CD8-positive, alpha-beta memory T cell (primary cell): ENCODE measurements at regions not wholly inside any gene's neighbourhood (a gene's known extent, or its start where the extent isn't known, plus 50 kb on each side); places are given as distances from the start of the nearest gene placed in this dataset.

Experiments used
- CTCF ChIA-PET: fragments of 350-600 bp; sonication (Branson Sonifier 250); formaldehyde crosslinking; loops from one replicate; lab custom pipeline; 2021; ENCODE audit warnings: antibody characterized with exemption; lab: Charles Lee
- POLR2A ChIA-PET: fragments of 350-600 bp; sonication (Branson Sonifier 250); formaldehyde crosslinking; loops from one replicate; lab custom pipeline; 2021; ENCODE audit warnings: antibody characterized with exemption; lab: Charles Lee
- DNase-seq, 5 donors: peaks; one replicate each; pipeline versions ENCODE4 v3.0.0 to v3.0.0-alpha.2; 2020 to 2022; ENCODE audit warnings: mixed read lengths in 1 of 5
- H3K27ac ChIP-seq: one replicate; pipeline ENCODE4 v1.7.0; 2013; ENCODE audit warnings: low read depth, mild to moderate bottlenecking, low read length, moderate library complexity
- H3K27me3 ChIP-seq: 2 replicates; pipeline ENCODE4 v1.7.0; 2013; ENCODE audit warnings: low read length, mild to moderate bottlenecking; ENCODE audit not compliant: insufficient read depth, poor library complexity, severe bottlenecking
- H3K36me3 ChIP-seq: 2 replicates; pipeline ENCODE4 v1.7.0; 2013; ENCODE audit warnings: mild to moderate bottlenecking, low read length, moderate library complexity; ENCODE audit not compliant: insufficient read depth
- H3K4me1 ChIP-seq: 2 replicates; pipeline ENCODE4 v1.7.0; 2013; ENCODE audit warnings: mild to moderate bottlenecking, low read length, moderate library complexity; ENCODE audit not compliant: insufficient read depth
- H3K4me3 ChIP-seq: 2 replicates; pipeline ENCODE4 v1.7.0; 2013; ENCODE audit warnings: mild to moderate bottlenecking, low read length
- H3K9me3 ChIP-seq: 2 replicates; pipeline ENCODE4 v1.7.0; 2013; ENCODE audit warnings: mild to moderate bottlenecking, low read length
- H3K27ac Mint-ChIP-seq, 8 donors: one replicate each; pipeline ENCODE4 v1.8.0; 2020 to 2021; ENCODE audit warnings: mixed read lengths in 8 of 8, mild to moderate bottlenecking in 6 of 8, inconsistent platforms in 3 of 8, moderate library complexity in 3 of 8
- H3K27me3 Mint-ChIP-seq, 2 donors: one replicate each; pipeline ENCODE4 v1.8.0; 2020 to 2021; ENCODE audit warnings: mixed read lengths in 2 of 2, mild to moderate bottlenecking in 1 of 2, moderate library complexity in 1 of 2
- H3K36me3 Mint-ChIP-seq, 3 donors: one replicate each; pipeline ENCODE4 v1.8.0; 2020 to 2021; ENCODE audit warnings: mixed read lengths in 3 of 3, inconsistent platforms in 1 of 3, mild to moderate bottlenecking in 1 of 3
- H3K4me1 Mint-ChIP-seq, 3 donors: one replicate each; pipeline ENCODE4 v1.8.0; 2020 to 2021; ENCODE audit warnings: mixed read lengths in 3 of 3, inconsistent platforms in 1 of 3, mild to moderate bottlenecking in 1 of 3
- H3K4me3 Mint-ChIP-seq, 7 donors: one replicate each; pipeline ENCODE4 v1.8.0; 2020 to 2021; ENCODE audit warnings: mixed read lengths in 7 of 7, mild to moderate bottlenecking in 6 of 7, moderate library complexity in 4 of 7, inconsistent platforms in 2 of 7
- H3K9me3 Mint-ChIP-seq, 5 donors: one replicate each; pipeline ENCODE4 v1.8.0; 2020 to 2022; ENCODE audit warnings: mixed read lengths in 5 of 5, mild to moderate bottlenecking in 3 of 5, moderate library complexity in 2 of 5, inconsistent platforms in 1 of 5

DNA sequence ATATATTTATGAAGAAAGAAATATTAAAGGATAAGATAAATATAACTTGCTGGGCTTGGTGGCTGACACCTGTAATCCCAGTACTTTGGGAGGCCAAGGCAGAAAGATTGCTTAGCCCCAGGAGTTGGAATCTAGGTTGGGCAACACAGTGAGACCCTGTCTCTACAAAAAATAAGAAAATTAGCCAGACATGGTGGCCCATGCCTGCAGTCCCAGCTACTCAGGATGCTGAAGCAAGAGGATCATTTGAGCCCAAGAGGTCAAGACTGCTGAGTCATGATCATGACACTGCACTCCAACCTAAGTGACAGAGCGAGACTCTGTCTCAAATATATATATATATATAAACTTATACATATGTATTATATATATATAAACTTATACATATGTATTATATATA, 164.0 kb downstream of the MRPL14 start:
- CTCF ChIA-PET, result no interaction called here
- POLR2A ChIA-PET, result no interaction called here
- no peaks in the 10 kb centered on the region for H3K9me3 Mint-ChIP-seq
- H3K4me3 Mint-ChIP-seq, result no peak overlapping the region
- Histone ChIP-seq H3K4me3 (no peak overlapping the region), H3K36me3 (no peaks in the 10 kb centered on the region), H3K9me3 (no peaks in the 10 kb centered on the region), H3K27ac (no peak overlapping the region), H3K27me3 (no peaks in the 10 kb centered on the region), H3K4me1 (no peaks in the 10 kb centered on the region)
- H3K27me3 Mint-ChIP-seq, result peaks cover 23 to 26% of the 10 kb centered on the region in 2 donors
- no peak overlapping the region for H3K27ac Mint-ChIP-seq
- H3K4me1 Mint-ChIP-seq, result no peaks in the 10 kb centered on the region
- H3K36me3 Mint-ChIP-seq, result no peaks in the 10 kb centered on the region
- DNase-seq, result no peak

- peaks cover 21 to 32% of the 10 kb centered on the region in 2 donors for H3K27me3 Mint-ChIP-seq
- no peak for DNase-seq
- no peaks in the 10 kb centered on the region for H3K4me1 ChIP-seq
Observed at GRCh38 chr6:43962458-43962857, 164.8 kb downstream of the MRPL14 start.

GRCh38 chr6:43957273-43957672, 170.0 kb downstream of the MRPL14 start:
- DNase-seq, result no peak
- no peaks in the 10 kb centered on the region for H3K27me3 ChIP-seq
- no peaks in the 10 kb centered on the region for H3K36me3 ChIP-seq
- no peak overlapping the region for H3K4me3 Mint-ChIP-seq
- no peak overlapping the region for H3K4me3 ChIP-seq
- H3K36me3 Mint-ChIP-seq, result peaks cover 0 to 4% (median 4%) of the 10 kb centered on the region in 3 donors
- peaks cover 0 to 3% (median 0%) of the 10 kb centered on the region in 5 donors for H3K9me3 Mint-ChIP-seq
- ChIA-PET CTCF (no interaction called here), POLR2A (no interaction called here)
- no peak overlapping the region for H3K27ac ChIP-seq
- H3K4me1 ChIP-seq, result no peaks in the 10 kb centered on the region
- peaks cover 29 to 56% of the 10 kb centered on the region in 2 donors for H3K27me3 Mint-ChIP-seq
- no peaks in the 10 kb centered on the region for H3K4me1 Mint-ChIP-seq
- H3K27ac Mint-ChIP-seq, result no peak overlapping the region
- no peaks in the 10 kb centered on the region for H3K9me3 ChIP-seq

More at GRCh38 chr6:43962458-43962857, 164.8 kb downstream of the MRPL14 start:
- Histone ChIP-seq H3K9me3 (no peaks in the 10 kb centered on the region), H3K36me3 (no peaks in the 10 kb centered on the region), H3K27me3 (no peaks in the 10 kb centered on the region), H3K4me3 (no peak overlapping the region), H3K27ac (no peak overlapping the region)
- ChIA-PET POLR2A (no interaction called here), CTCF (no interaction called here)
- Mint-ChIP-seq H3K4me3 (no peak overlapping the region), H3K4me1 (no peaks in the 10 kb centered on the region), H3K36me3 (no peaks in the 10 kb centered on the region), H3K27ac (no peak overlapping the region), H3K9me3 (no peaks in the 10 kb centered on the region)

DNA sequence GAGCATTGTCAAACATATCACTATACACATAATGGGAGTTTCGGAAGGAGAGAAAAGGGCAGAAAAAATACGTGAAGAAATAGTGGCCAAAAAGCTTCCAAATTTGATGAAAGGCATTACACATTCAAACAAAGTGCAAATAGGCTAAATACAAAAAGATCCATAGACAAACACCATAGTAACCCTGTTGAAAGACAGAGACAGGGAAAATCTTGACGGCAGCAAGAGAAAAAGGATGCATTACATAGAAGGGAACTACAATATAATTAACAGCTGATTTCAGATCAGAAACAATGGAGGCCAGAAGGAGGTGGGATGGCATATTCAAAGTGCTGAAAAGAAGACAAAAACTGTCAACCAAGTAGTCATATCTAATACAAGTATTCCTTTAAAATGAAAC, 170.8 kb downstream of the MRPL14 start:
- Histone ChIP-seq H3K27ac (no peak overlapping the region), H3K4me3 (no peak overlapping the region), H3K4me1 (no peaks in the 10 kb centered on the region), H3K36me3 (no peaks in the 10 kb centered on the region), H3K9me3 (no peaks in the 10 kb centered on the region), H3K27me3 (no peaks in the 10 kb centered on the region)
- Mint-ChIP-seq H3K27ac (no peak overlapping the region), H3K9me3 (peaks cover 0 to 3% (median 0%) of the 10 kb centered on the region in 5 donors), H3K27me3 (peaks cover 26 to 56% of the 10 kb centered on the region in 2 donors), H3K4me3 (no peak overlapping the region), H3K4me1 (no peaks in the 10 kb centered on the region), H3K36me3 (peaks cover 0 to 4% (median 4%) of the 10 kb centered on the region in 3 donors)
- ChIA-PET CTCF (no interaction called here), POLR2A (no interaction called here)
- DNase-seq, result no peak

- CTCF ChIA-PET, result interaction anchor here (1.0 kb wide), 1 partner anchor 88 kb away, joined by 3 read pairs; no protein-coding TSS in a partner anchor
- Mint-ChIP-seq H3K36me3 (peaks cover 0 to 4% (median 4%) of the 10 kb centered on the region in 3 donors), H3K27ac (peak overlapping the region in 1 of 8 donors; percentile 57), H3K9me3 (peaks cover 0 to 3% (median 0%) of the 10 kb centered on the region in 5 donors), H3K27me3 (peaks cover 26 to 53% of the 10 kb centered on the region in 2 donors), H3K4me3 (no peak overlapping the region), H3K4me1 (no peaks in the 10 kb centered on the region)
- no peak overlapping the region for H3K4me3 ChIP-seq
- H3K9me3 ChIP-seq, result no peaks in the 10 kb centered on the region
- POLR2A ChIA-PET, result interaction anchor here (1.0 kb wide), 1 partner anchor 14 kb away, joined by 3 read pairs; no protein-coding TSS in a partner anchor
- DNase-seq, result no peak
- H3K4me1 ChIP-seq, result no peaks in the 10 kb centered on the region
- H3K27me3 ChIP-seq, result no peaks in the 10 kb centered on the region
- H3K36me3 ChIP-seq, result no peaks in the 10 kb centered on the region
- no peak overlapping the region for H3K27ac ChIP-seq
Observed at GRCh38 chr6:43954311-43955131, 172.7 kb downstream of the MRPL14 start.

DNA sequence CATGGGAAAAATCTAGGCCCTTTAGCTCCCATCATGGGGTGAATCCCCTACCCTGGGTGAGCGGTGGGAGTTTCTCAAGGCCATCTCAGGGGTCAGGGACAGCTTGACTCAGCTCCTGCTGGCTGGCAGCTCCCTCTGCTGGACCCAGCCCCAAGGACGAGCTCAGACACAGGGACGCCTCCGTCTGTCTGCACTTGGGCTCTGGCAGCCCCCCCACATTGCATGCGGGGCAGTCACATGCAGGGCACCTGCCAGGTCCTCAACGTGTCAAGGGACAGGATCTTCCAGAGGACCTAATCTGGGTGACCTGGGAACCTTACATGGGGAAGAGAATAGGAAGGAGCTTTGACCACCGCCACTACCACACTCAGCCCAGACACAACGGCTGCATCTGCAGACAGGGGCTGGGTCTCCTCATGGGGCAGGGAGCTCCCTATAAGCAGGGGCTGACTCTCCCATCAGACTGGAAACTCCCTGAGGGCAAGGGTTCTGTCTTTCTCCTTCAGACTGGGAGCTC, 173.4 kb downstream of the MRPL14 start:
- ChIA-PET CTCF (interaction anchor here (1.0 kb wide), 1 partner anchor 87 kb away, joined by 3 read pairs; no protein-coding TSS in a partner anchor), POLR2A (interaction anchor here (1.0 kb wide), 1 partner anchor 14 kb away, joined by 3 read pairs; no protein-coding TSS in a partner anchor)
- H3K36me3 Mint-ChIP-seq, result peaks cover 0 to 4% (median 4%) of the 10 kb centered on the region in 3 donors
- H3K4me3 Mint-ChIP-seq, result no peak overlapping the region
- no peak overlapping the region for H3K4me3 ChIP-seq
- no peaks in the 10 kb centered on the region for H3K36me3 ChIP-seq
- H3K9me3 Mint-ChIP-seq, result peaks cover 0 to 3% (median 0%) of the 10 kb centered on the region in 5 donors
- H3K4me1 Mint-ChIP-seq, result no peaks in the 10 kb centered on the region
- no peaks in the 10 kb centered on the region for H3K9me3 ChIP-seq
- DNase-seq, result no peak
- no peaks in the 10 kb centered on the region for H3K4me1 ChIP-seq
- peaks cover 20 to 46% of the 10 kb centered on the region in 2 donors for H3K27me3 Mint-ChIP-seq
- H3K27me3 ChIP-seq, result no peaks in the 10 kb centered on the region
- H3K27ac ChIP-seq, result no peak overlapping the region
- H3K27ac Mint-ChIP-seq, result peak overlapping the region in 1 of 8 donors; percentile 43

DNA sequence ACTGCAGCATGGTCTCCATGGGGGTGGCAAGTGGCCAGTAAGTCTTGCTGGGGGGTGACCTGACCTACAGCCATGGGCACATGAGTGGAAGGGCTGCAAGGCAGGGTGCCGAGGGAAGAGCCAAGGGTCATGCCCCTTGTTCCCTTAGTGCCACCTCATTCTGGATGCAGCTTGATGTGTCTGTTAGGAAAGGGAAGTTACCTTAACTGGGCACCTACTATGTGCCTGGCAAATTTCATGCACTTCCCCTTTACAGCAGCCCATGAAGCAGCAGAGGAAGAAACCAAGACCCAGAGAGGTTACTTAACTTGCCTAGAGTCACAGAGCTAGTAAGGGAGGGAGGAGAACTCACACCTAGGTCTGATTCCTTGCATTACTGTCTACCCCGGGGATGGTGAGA, 174.0 kb downstream of the MRPL14 start:
- H3K4me3 Mint-ChIP-seq, result no peak overlapping the region
- POLR2A ChIA-PET, result no interaction called here
- CTCF ChIA-PET, result interaction anchor here (1.0 kb wide), 1 partner anchor 87 kb away, joined by 3 read pairs; no protein-coding TSS in a partner anchor
- H3K36me3 Mint-ChIP-seq, result peaks cover 0 to 4% (median 4%) of the 10 kb centered on the region in 3 donors
- H3K9me3 Mint-ChIP-seq, result peaks cover 0 to 3% (median 0%) of the 10 kb centered on the region in 5 donors
- H3K9me3 ChIP-seq, result no peaks in the 10 kb centered on the region
- H3K4me1 ChIP-seq, result no peaks in the 10 kb centered on the region
- peaks cover 18 to 43% of the 10 kb centered on the region in 2 donors for H3K27me3 Mint-ChIP-seq
- DNase-seq, result no peak
- no peaks in the 10 kb centered on the region for H3K36me3 ChIP-seq
- H3K4me1 Mint-ChIP-seq, result no peaks in the 10 kb centered on the region
- no peak overlapping the region for H3K27ac ChIP-seq
- no peaks in the 10 kb centered on the region for H3K27me3 ChIP-seq
- H3K4me3 ChIP-seq, result no peak overlapping the region
- H3K27ac Mint-ChIP-seq, result no peak overlapping the region

- Mint-ChIP-seq H3K4me1 (no peaks in the 10 kb centered on the region), H3K27ac (no peak overlapping the region), H3K4me3 (no peak overlapping the region), H3K27me3 (peaks cover 17 to 39% of the 10 kb centered on the region in 2 donors), H3K9me3 (peaks cover 0 to 3% (median 0%) of the 10 kb centered on the region in 5 donors), H3K36me3 (peaks cover 0 to 4% (median 4%) of the 10 kb centered on the region in 3 donors)
- H3K4me1 ChIP-seq, result no peaks in the 10 kb centered on the region
- no peaks in the 10 kb centered on the region for H3K36me3 ChIP-seq
- ChIA-PET POLR2A (no interaction called here), CTCF (no interaction called here)
- no peaks in the 10 kb centered on the region for H3K9me3 ChIP-seq
- peak overlapping the region; percentile 35 for H3K27ac ChIP-seq
- no peaks in the 10 kb centered on the region for H3K27me3 ChIP-seq
- DNase-seq, result no peak
- no peak overlapping the region for H3K4me3 ChIP-seq
Observed at GRCh38 chr6:43952746-43953145, 174.5 kb downstream of the MRPL14 start.
